ENCODE measurements at regions not wholly inside any gene's neighbourhood (a gene's known extent, or its start where the extent isn't known, plus 50 kb on each side); places are given as distances from the start of the nearest gene placed in this dataset.

DNA sequence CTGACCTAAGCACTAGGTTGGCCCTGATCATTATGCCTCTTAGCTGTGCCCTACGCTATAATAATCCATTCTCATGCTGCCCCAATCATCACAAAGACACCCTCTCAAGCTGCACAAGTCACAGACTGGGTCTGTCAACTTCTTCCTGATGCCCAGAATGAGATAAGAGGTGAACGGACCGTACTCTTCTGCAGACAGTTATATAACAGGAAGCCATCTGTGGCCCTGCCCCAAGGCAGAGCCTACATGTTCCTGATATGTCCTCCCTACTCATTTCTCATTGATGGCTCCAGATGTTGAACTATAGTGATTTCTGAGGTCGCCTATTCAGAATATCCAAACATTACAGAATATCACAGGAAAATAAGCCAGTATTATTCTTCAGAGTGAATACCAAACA is 471.6 kb upstream of the ERCC4 start:
- no peak overlapping the region for H3K27ac ChIP-seq
- no peaks in the 10 kb centered on the region for H3K36me3 ChIP-seq
- H3K9me3 ChIP-seq, result no peaks in the 10 kb centered on the region
- no peaks in the 10 kb centered on the region for H3K27me3 ChIP-seq
- no peak for DNase-seq (ENCODE audit: low spot score in 2 of 2)
- H3K4me3 ChIP-seq, result no peak overlapping the region
- intact Hi-C loops (cut with DNase I), result no loop called here
- no peaks in the 10 kb centered on the region for H3K4me1 ChIP-seq
- TF ChIP-seq, protein P1, sequence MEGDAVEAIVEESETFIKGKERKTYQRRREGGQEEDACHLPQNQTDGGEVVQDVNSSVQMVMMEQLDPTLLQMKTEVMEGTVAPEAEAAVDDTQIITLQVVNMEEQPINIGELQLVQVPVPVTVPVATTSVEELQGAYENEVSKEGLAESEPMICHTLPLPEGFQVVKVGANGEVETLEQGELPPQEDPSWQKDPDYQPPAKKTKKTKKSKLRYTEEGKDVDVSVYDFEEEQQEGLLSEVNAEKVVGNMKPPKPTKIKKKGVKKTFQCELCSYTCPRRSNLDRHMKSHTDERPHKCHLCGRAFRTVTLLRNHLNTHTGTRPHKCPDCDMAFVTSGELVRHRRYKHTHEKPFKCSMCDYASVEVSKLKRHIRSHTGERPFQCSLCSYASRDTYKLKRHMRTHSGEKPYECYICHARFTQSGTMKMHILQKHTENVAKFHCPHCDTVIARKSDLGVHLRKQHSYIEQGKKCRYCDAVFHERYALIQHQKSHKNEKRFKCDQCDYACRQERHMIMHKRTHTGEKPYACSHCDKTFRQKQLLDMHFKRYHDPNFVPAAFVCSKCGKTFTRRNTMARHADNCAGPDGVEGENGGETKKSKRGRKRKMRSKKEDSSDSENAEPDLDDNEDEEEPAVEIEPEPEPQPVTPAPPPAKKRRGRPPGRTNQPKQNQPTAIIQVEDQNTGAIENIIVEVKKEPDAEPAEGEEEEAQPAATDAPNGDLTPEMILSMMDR (IDR thresholded peaks at IDR 0.05), result no peak

DNA sequence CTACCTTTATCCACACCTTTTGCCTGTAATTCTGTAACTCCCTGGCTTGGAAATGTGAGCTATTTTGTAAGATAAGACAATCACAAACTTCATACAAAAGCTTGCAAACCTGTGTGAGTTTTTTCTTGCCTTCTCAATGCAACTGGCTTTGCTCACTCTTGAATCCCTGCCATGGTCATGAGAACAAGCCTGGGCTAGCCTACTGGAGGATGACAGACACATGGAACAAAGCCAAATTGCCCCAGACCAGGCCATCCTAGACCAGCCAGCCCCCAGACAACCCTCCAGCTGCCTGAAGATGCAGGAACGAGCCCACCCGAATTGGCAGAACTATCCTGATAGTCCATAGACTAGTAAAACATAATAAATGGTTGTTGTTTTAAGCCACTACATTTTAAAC is 466.6 kb upstream of the ERCC4 start:
- intact Hi-C loops (cut with DNase I), result no loop called here
- no peaks in the 10 kb centered on the region for H3K9me3 ChIP-seq
- DNase-seq (ENCODE audit: low spot score in 2 of 2), result no peak

DNA sequence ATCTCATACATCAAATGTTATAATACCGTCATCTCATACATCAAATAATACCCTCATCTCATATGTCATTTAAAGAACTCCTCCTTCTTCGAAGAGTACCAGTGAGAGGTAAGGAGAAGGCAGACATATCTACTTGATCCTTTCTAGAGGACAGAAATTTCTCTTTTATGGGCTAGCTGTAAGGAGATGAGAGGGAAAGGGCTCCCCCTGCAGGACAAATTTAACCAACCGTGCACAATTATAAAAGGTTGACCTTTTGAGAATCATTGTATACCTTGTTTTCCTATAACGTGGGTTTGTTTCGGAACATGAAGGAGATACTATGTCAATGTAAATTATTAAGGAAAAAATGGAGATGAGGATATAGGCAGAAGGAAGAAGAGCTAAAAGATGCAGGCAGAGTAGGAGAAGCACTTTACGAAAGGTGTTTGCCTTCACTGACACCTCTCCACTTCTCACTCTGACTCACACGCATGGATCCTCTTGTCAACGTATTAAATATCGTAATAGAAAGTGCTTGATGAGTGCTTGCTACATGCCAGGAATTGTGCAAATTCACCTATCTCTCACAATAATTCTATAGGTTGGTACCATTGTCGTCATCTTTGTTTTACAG is 465.9 kb upstream of the ERCC4 start:
- intact Hi-C loops (cut with DNase I), result no loop called here
- H3K27me3 ChIP-seq, result no peaks in the 10 kb centered on the region
- H3K36me3 ChIP-seq, result no peaks in the 10 kb centered on the region
- H3K9me3 ChIP-seq, result no peaks in the 10 kb centered on the region
- H3K4me3 ChIP-seq, result no peak overlapping the region
- TF ChIP-seq, protein P1 (IDR thresholded peaks at IDR 0.05), result peak in 2 of 3 experiments; percentile 14 to 28
- no peak for DNase-seq (ENCODE audit: low spot score in 2 of 2)
- H3K4me1 ChIP-seq, result no peaks in the 10 kb centered on the region
- no peak overlapping the region for H3K27ac ChIP-seq

More for the DNA sequence above, 466.6 kb upstream of the ERCC4 start:
- H3K4me1 ChIP-seq, result no peaks in the 10 kb centered on the region
- no peaks in the 10 kb centered on the region for H3K36me3 ChIP-seq
- H3K27me3 ChIP-seq, result no peaks in the 10 kb centered on the region
- TF ChIP-seq, protein P1 (IDR thresholded peaks at IDR 0.05), result no peak
- H3K27ac ChIP-seq, result no peak overlapping the region
- no peak overlapping the region for H3K4me3 ChIP-seq

DNA sequence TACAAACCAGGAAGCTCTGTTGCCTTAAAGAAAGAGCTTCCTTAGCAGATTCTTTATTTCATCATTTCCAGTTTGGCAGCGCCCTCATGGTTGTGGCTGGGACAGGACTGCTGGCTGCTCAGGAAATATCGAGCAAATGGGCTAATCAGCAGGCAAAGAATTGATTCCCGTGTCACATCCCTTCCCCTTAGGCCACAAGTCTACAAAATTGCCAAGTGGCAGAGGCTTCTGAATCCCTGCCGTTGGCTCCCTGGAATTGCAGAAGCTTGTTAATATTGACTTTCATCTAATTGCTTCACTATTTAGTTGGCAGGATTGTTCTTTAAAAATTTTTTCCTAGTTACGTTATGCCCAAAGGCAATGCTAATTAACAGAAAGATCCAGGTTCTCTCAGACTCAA is 456.3 kb upstream of the ERCC4 start:
- H3K36me3 ChIP-seq, result no peaks in the 10 kb centered on the region
- DNase-seq (ENCODE audit: low spot score in 2 of 2), result no peak
- no peaks in the 10 kb centered on the region for H3K9me3 ChIP-seq
- H3K4me1 ChIP-seq, result no peaks in the 10 kb centered on the region
- no peak overlapping the region for H3K4me3 ChIP-seq
- intact Hi-C loops (cut with DNase I), result no loop called here
- TF ChIP-seq, protein P1 (IDR thresholded peaks at IDR 0.05), result no peak
- no peaks in the 10 kb centered on the region for H3K27me3 ChIP-seq
- H3K27ac ChIP-seq, result no peak overlapping the region

DNA sequence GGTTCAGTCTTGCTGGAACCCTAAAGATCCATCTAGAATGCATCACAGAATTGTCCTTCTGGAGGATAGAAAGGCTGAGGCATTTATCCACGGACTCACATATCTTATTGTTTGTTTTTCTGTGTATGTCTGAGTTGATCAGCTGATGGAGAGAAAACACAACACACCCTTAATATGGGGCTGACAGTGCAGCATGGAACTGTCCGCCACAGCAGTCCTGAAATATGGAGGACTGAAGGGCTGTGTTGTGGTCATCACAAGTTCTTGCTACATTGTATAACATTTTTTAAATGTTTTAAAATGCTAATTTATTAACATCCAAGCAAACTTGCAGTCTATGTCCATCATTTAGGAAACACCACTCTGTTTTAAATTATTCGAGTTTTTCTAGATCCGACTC is 448.9 kb upstream of the ERCC4 start:
- intact Hi-C loops (cut with DNase I), result no loop called here
- DNase-seq (ENCODE audit: low spot score in 2 of 2), result no peak
- Histone ChIP-seq H3K4me1 (no peaks in the 10 kb centered on the region), H3K36me3 (no peaks in the 10 kb centered on the region), H3K9me3 (no peaks in the 10 kb centered on the region), H3K27ac (no peak overlapping the region), H3K4me3 (no peak overlapping the region), H3K27me3 (no peaks in the 10 kb centered on the region)
- TF ChIP-seq, protein P1 (IDR thresholded peaks at IDR 0.05), result no peak

DNA sequence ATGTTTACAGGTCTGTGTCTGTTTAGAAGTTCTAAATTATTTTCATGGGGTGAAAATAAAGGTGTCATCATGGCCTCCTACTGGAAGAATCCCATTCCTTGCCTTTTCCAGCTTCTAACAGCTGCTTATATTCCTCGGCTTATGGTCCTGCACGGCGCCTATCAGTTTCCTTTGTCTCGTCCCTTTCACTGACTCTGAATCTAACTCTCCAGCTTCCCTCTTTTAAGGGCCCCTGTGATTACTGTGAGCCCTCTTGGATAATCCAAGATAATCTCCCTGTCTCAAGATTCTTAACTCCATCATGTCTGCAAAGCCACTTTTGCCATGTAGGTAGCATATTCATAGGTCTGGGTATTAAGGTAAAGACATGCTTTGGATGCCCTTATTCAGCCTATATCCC is 441.0 kb upstream of the ERCC4 start:
- DNase-seq (ENCODE audit: low spot score in 2 of 2), result no peak
- Histone ChIP-seq H3K27me3 (no peaks in the 10 kb centered on the region), H3K4me1 (no peaks in the 10 kb centered on the region), H3K27ac (no peak overlapping the region), H3K36me3 (no peaks in the 10 kb centered on the region), H3K9me3 (no peaks in the 10 kb centered on the region), H3K4me3 (no peak overlapping the region)
- intact Hi-C loops (cut with DNase I), result no loop called here
- TF ChIP-seq, protein P1 (IDR thresholded peaks at IDR 0.05), result no peak

Measured in ascending aorta (tissue), 2 donors.